K562 (cell line): ENCODE measurements at regions not wholly inside any gene's neighbourhood (a gene's known extent, or its start where the extent isn't known, plus 50 kb on each side); places are given as distances from the start of the nearest gene placed in this dataset.

Source experiments
- ARID3B ChIP-seq: fragments of 250-450 bp; sonication (Bioruptor Pico); IDR thresholded peaks from 2 replicates; pipeline ENCODE4 v1.4.0; 2020; ENCODE audit warnings: borderline replicate concordance
- BCOR ChIP-seq: fragments of 450-650 bp; IDR thresholded peaks from 2 replicates; pipeline ENCODE4 v1.6.1; 2016
- BMI1 ChIP-seq: fragments of 150-350 bp; IDR thresholded peaks from 2 replicates; pipeline ENCODE4 v1.6.1; 2014; ENCODE audit warnings: low read length
- DPF2 ChIP-seq: fragments of 450-650 bp; IDR thresholded peaks from 2 replicates; pipeline ENCODE4 v1.6.1; 2016
- FOXJ3 ChIP-seq: sonication (generic); formaldehyde crosslinking; IDR thresholded peaks from 2 replicates; pipeline ENCODE4 v1.4.0; 2020; ENCODE audit warnings: mild to moderate bottlenecking, missing genetic modification reagents
- GABPA ChIP-seq: fragments of 200-800 bp; sonication (Bioruptor generic); conservative IDR thresholded peaks from 2 replicates; pipeline ENCODE4 v1.6.1; 2016; ENCODE audit warnings: low read depth, missing genetic modification characterization, missing compliant biosample characterization
- HNRNPK ChIP-seq: fragments of 200-400 bp; formaldehyde crosslinking; IDR thresholded peaks from one replicate; pipeline ENCODE4 v1.6.1; 2018; ENCODE audit warnings: mild to moderate bottlenecking, low read depth, low read length; ENCODE audit not compliant: poor library complexity, severe bottlenecking
- JUN ChIP-seq, 2 experiments: sonication (generic) in 1 of 2; formaldehyde crosslinking in 1 of 2; IDR thresholded peaks; 2 replicates each; pipeline versions ENCODE4 v1.6.1 to v1.8.0; 2012 to 2022; ENCODE audit warnings: borderline replicate concordance in 2 of 2, mild to moderate bottlenecking in 2 of 2, improper control_type of control experiment in 1 of 2, low read depth in 1 of 2, low read length in 1 of 2, missing genetic modification reagents in 1 of 2
- MCM2 ChIP-seq: fragments of 450-650 bp; IDR thresholded peaks from 2 replicates; pipeline ENCODE4 v1.6.1; 2017; ENCODE audit warnings: low read depth, mild to moderate bottlenecking
- MTA2 ChIP-seq: fragments of 450-650 bp; IDR thresholded peaks from 2 replicates; pipeline ENCODE4 v1.6.1; 2016; ENCODE audit warnings: low read depth
- MYNN ChIP-seq, 2 experiments: sonication (generic); formaldehyde crosslinking in 1 of 2; IDR thresholded peaks; 2 replicates each; pipeline versions ENCODE4 v1.5.0 to v1.6.1; 2016 to 2020; ENCODE audit warnings: antibody characterized with exemption in 1 of 2, missing genetic modification reagents in 1 of 2
- RBM39 ChIP-seq: fragments of 200-400 bp; formaldehyde crosslinking; optimal IDR thresholded peaks from 2 replicates; pipeline ENCODE3; 2018; ENCODE audit warnings: low read depth, low read length
- RREB1 ChIP-seq: fragments of 250-450 bp; sonication (Bioruptor Pico); IDR thresholded peaks from 2 replicates; pipeline ENCODE4 v1.4.0; 2020
- SUPT5H ChIP-seq: fragments of 450-650 bp; IDR thresholded peaks from 2 replicates; pipeline ENCODE4 v1.6.1; 2016
- TRIM25 ChIP-seq: fragments of 450-650 bp; IDR thresholded peaks from 2 replicates; pipeline ENCODE4 v1.7.0; 2016; ENCODE audit warnings: borderline replicate concordance
- ZKSCAN3 ChIP-seq: fragments of 250-450 bp; sonication (Bioruptor Pico); IDR thresholded peaks from 2 replicates; pipeline ENCODE4 v1.4.0; 2020
- ZNF23 ChIP-seq: fragments of 250-450 bp; sonication (Bioruptor Pico); IDR thresholded peaks from 2 replicates; pipeline ENCODE4 v1.4.0; 2020; ENCODE audit warnings: mild to moderate bottlenecking
- ZNF263 ChIP-seq: sonication (generic); formaldehyde crosslinking; IDR thresholded peaks from 2 replicates; pipeline ENCODE4 v1.8.0; 2022; ENCODE audit warnings: mild to moderate bottlenecking, missing genetic modification reagents, borderline replicate concordance
- ZNF79 ChIP-seq: fragments of 250-450 bp; sonication (Bioruptor Pico); IDR thresholded peaks from 2 replicates; pipeline ENCODE4 v1.4.0; 2020; ENCODE audit warnings: low read depth, mild to moderate bottlenecking, moderate library complexity

GRCh38 chr21:33127154-33127867, 57.4 kb downstream of the OLIG1 start (continued):
- no peak for TF ChIP-seq BCOR
- no peak for TF ChIP-seq ARID3B (CRISPR knock-in tag)
- TF ChIP-seq ZKSCAN3 (CRISPR knock-in tag) = no peak
- no peak for TF ChIP-seq ZNF23 (CRISPR knock-in tag)
- no peak for TF ChIP-seq MCM2
- TF ChIP-seq RBM39 = no peak
- no peak for TF ChIP-seq ZNF263 (CRISPR knock-in tag)
- no peak for TF ChIP-seq SUPT5H
- TF ChIP-seq FOXJ3 (CRISPR knock-in tag) = no peak
- no peak for TF ChIP-seq TRIM25
- TF ChIP-seq DPF2 = no peak
- no peak for TF ChIP-seq HNRNPK
- TF ChIP-seq BMI1 = 0 out of 2 replicates have a peak, but pooled peaks have one; percentile 34
- TF ChIP-seq MYNN (IDR thresholded peaks at IDR 0.05) = no peak
- no peak for TF ChIP-seq MYNN (CRISPR knock-in tag; IDR thresholded peaks at IDR 0.05)
- no peak for TF ChIP-seq ZNF79 (CRISPR knock-in tag)
- no peak for TF ChIP-seq GABPA
- TF ChIP-seq JUN (IDR thresholded peaks at IDR 0.05; ENCODE audit: borderline replicate concordance, low read depth, low read length) = no peak
- no peak for TF ChIP-seq JUN (CRISPR knock-in tag; IDR thresholded peaks at IDR 0.05; ENCODE audit: borderline replicate concordance)
- TF ChIP-seq MTA2 = no peak
- TF ChIP-seq RREB1 (CRISPR knock-in tag) = no peak
